Uterus (tissue), 2 donors: ENCODE measurements at regions not wholly inside any gene's neighbourhood (a gene's known extent, or its start where the extent isn't known, plus 50 kb on each side); places are given as distances from the start of the nearest gene placed in this dataset.

Experiments
- CTCF ChIP-seq, 4 experiments: fragments of 200-600 bp in 2 of 4; fragments of 450-650 bp in 2 of 4; sonication (generic) in 2 of 4; IDR thresholded peaks; one replicate each; pipeline ENCODE4 v1.5.1; 2016 to 2019; ENCODE audit warnings: antibody characterized with exemption in 4 of 4, mild to moderate bottlenecking in 2 of 4, moderate library complexity in 1 of 4
- POLR2A ChIP-seq, 2 donors: fragments of 450-650 bp; IDR thresholded peaks; one replicate each; pipeline ENCODE4 v1.6.1; 2016; ENCODE audit warnings: antibody characterized with exemption in 2 of 2, mild to moderate bottlenecking in 1 of 2, moderate library complexity in 1 of 2

GRCh38 chr5:105905392-105905791 lies 1765.3 kb downstream of the EFNA5 start:
- TF ChIP-seq CTCF (IDR thresholded peaks at IDR 0.05) (no peak), POLR2A (IDR thresholded peaks at IDR 0.05) (no peak)
